ENCODE measurements at regions not wholly inside any gene's neighbourhood (a gene's known extent, or its start where the extent isn't known, plus 50 kb on each side); places are given as distances from the start of the nearest gene placed in this dataset.

- H3K27me3 Mint-ChIP-seq = peaks cover 20% of the 10 kb centered on the region
- no peak overlapping the region for H3K4me3 Mint-ChIP-seq
- no peak overlapping the region for H3K27ac Mint-ChIP-seq
- no peaks in the 10 kb centered on the region for H3K9me3 Mint-ChIP-seq
- H3K4me1 Mint-ChIP-seq (ENCODE audit: unreplicated experiment) = no peaks in the 10 kb centered on the region
- DNase-seq (ENCODE audit: extremely low spot score, unreplicated experiment) = no peak
- H3K36me3 Mint-ChIP-seq = no peaks in the 10 kb centered on the region
- TF ChIP-seq CTCF (conservative IDR thresholded peaks at IDR 0.05) = no peak
Measured at GRCh38 chr16:73226675-73227074, 178.7 kb upstream of the ZFHX3 start.

GRCh38 chr16:73225983-73226382, 178.1 kb upstream of the ZFHX3 start:
- no peak for DNase-seq (ENCODE audit: extremely low spot score, unreplicated experiment)
- Mint-ChIP-seq H3K27me3 (peaks cover 13% of the 10 kb centered on the region), H3K9me3 (no peaks in the 10 kb centered on the region), H3K4me1 (ENCODE audit: unreplicated experiment) (no peaks in the 10 kb centered on the region), H3K27ac (no peak overlapping the region), H3K36me3 (no peaks in the 10 kb centered on the region), H3K4me3 (no peak overlapping the region)
- TF ChIP-seq CTCF (conservative IDR thresholded peaks at IDR 0.05) = no peak

- Mint-ChIP-seq H3K9me3 (peaks cover 5% of the 10 kb centered on the region), H3K4me1 (ENCODE audit: unreplicated experiment) (no peaks in the 10 kb centered on the region), H3K27ac (no peak overlapping the region), H3K4me3 (no peak overlapping the region), H3K36me3 (no peaks in the 10 kb centered on the region), H3K27me3 (no peaks in the 10 kb centered on the region)
- no peak for DNase-seq (ENCODE audit: extremely low spot score, unreplicated experiment)
- TF ChIP-seq CTCF (conservative IDR thresholded peaks at IDR 0.05) = no peak
Measured at GRCh38 chr16:73220836-73221235, 172.9 kb upstream of the ZFHX3 start.

GRCh38 chr16:73219176-73219575, 171.2 kb upstream of the ZFHX3 start:
- Mint-ChIP-seq H3K9me3 (peaks cover 5% of the 10 kb centered on the region), H3K27me3 (no peaks in the 10 kb centered on the region), H3K4me3 (no peak overlapping the region), H3K27ac (no peak overlapping the region), H3K36me3 (no peaks in the 10 kb centered on the region), H3K4me1 (ENCODE audit: unreplicated experiment) (peaks cover 11% of the 10 kb centered on the region)
- no peak for DNase-seq (ENCODE audit: extremely low spot score, unreplicated experiment)
- TF ChIP-seq CTCF (conservative IDR thresholded peaks at IDR 0.05) = peak; percentile 44

- no peak overlapping the region for H3K4me3 Mint-ChIP-seq
- H3K36me3 Mint-ChIP-seq = no peaks in the 10 kb centered on the region
- DNase-seq (ENCODE audit: extremely low spot score, unreplicated experiment) = no peak
- TF ChIP-seq CTCF (conservative IDR thresholded peaks at IDR 0.05) = peak; percentile 74
- no peaks in the 10 kb centered on the region for H3K27me3 Mint-ChIP-seq
- peaks cover 23% of the 10 kb centered on the region for H3K4me1 Mint-ChIP-seq (ENCODE audit: unreplicated experiment)
- no peak overlapping the region for H3K27ac Mint-ChIP-seq
- peaks cover 5% of the 10 kb centered on the region for H3K9me3 Mint-ChIP-seq
Measured at GRCh38 chr16:73217654-73218053, 169.7 kb upstream of the ZFHX3 start.

GRCh38 chr16:73216932-73217331, 169.0 kb upstream of the ZFHX3 start:
- Mint-ChIP-seq H3K27me3 (no peaks in the 10 kb centered on the region), H3K4me3 (no peak overlapping the region), H3K27ac (no peak overlapping the region), H3K36me3 (no peaks in the 10 kb centered on the region), H3K9me3 (peaks cover 5% of the 10 kb centered on the region), H3K4me1 (ENCODE audit: unreplicated experiment) (peaks cover 23% of the 10 kb centered on the region)
- no peak for TF ChIP-seq CTCF (conservative IDR thresholded peaks at IDR 0.05)
- DNase-seq (ENCODE audit: extremely low spot score, unreplicated experiment) = no peak
